GM10266 (cell line): ENCODE measurements at regions not wholly inside any gene's neighbourhood (a gene's known extent, or its start where the extent isn't known, plus 50 kb on each side); places are given as distances from the start of the nearest gene placed in this dataset.

Experiments
- DNase-seq: peaks from one replicate; pipeline ENCODE4 v3.0.0; 2012; ENCODE audit errors: extremely low spot score
- CTCF ChIP-seq: IDR thresholded peaks from 2 replicates; pipeline ENCODE4 v1.5.1; 2012; ENCODE audit warnings: mild to moderate bottlenecking, low read depth; ENCODE audit not compliant: control insufficient read depth, insufficient read depth; ENCODE audit errors: missing control alignments

- DNase-seq, result no peak
- TF ChIP-seq CTCF, result no peak
These were observed 532.9 kb upstream of the IL12A start for GRCh38 chr3:159455741-159456181.

GRCh38 chr3:159458010-159458409, 530.6 kb upstream of the IL12A start:
- no peak for TF ChIP-seq CTCF
- no peak for DNase-seq

GRCh38 chr3:159458982-159459381, 529.7 kb upstream of the IL12A start:
- no peak for TF ChIP-seq CTCF
- no peak for DNase-seq

- TF ChIP-seq CTCF, result no peak
- no peak for DNase-seq
These were observed 516.0 kb upstream of the IL12A start for GRCh38 chr3:159472611-159473010.

- TF ChIP-seq CTCF, result no peak
- no peak for DNase-seq
These were observed 515.4 kb upstream of the IL12A start for GRCh38 chr3:159473206-159473605.

- DNase-seq, result no peak
- TF ChIP-seq CTCF, result no peak
These were observed 508.6 kb upstream of the IL12A start for GRCh38 chr3:159480046-159480445.

- no peak for DNase-seq
- TF ChIP-seq CTCF, result no peak
These were observed 506.2 kb upstream of the IL12A start for GRCh38 chr3:159482241-159482993.
